CD4-positive, alpha-beta T cell treated with Interleukin-4 for 4 hours (primary cell): ENCODE measurements at regions not wholly inside any gene's neighbourhood (a gene's known extent, or its start where the extent isn't known, plus 50 kb on each side); places are given as distances from the start of the nearest gene placed in this dataset.

Experiments used
- DNase-seq: peaks from one replicate; pipeline ENCODE4 v3.0.0-alpha.2; 2020

- no peak for DNase-seq
Observed at GRCh38 chr4:152234571-152234970, 301.3 kb downstream of the FBXW7 start.

DNA sequence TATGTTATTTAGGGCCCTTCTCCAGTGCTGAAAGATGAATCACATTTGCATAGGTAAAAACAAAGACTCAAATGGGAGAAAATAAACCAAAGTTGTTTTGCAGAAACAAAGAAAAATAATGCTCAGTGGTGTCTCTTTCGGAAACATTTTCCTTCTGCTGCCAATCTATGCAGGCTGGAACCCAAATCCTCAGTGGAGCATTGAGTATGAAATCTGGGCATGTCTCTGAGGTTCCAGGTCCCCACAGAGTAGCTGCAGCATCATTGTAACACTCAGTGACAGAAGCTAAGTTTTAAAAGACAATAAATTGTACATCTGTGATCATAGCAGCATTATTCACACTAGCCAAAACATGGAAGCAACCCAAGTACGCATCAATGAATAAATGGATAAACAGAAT lies 303.6 kb downstream of the FBXW7 start:
- no peak for DNase-seq

- no peak for DNase-seq
Observed at GRCh38 chr4:152229782-152230289, 306.1 kb downstream of the FBXW7 start.

GRCh38 chr4:152225680-152226079 lies 310.2 kb downstream of the FBXW7 start:
- no peak for DNase-seq

DNA sequence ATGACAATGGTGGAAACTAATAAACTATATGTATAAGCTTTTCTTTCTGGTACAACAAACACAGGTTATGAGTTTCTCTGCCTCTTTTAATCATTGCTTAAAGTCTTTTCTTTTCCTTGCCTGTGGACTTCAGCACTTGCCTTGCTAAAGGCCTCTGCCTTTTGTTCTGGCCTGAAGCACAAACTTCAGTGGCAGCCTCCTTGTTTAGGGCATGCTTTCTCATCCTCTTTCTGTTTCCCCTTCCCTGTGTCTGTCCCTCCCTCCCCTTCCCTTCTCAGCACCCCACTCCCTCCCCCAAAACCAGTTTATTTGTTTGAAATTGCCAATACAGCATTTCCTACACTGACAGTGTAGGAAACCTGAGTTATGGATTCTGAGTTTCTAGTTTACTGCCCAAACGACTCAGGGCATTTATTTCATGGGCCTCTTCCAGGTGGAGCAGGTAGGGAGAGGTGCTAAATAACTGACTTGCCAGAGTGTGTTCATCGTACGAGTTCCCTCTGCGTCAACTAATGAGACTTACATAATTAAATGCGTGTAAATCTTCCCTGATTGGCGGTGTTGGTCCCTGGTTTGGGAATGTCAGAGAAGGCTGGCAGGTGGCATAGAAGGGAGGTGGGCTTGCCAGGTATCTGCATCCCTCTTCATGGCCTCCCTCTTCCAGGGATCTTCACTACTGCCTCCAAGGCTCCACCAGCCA lies 311.0 kb downstream of the FBXW7 start:
- no peak for DNase-seq

DNA sequence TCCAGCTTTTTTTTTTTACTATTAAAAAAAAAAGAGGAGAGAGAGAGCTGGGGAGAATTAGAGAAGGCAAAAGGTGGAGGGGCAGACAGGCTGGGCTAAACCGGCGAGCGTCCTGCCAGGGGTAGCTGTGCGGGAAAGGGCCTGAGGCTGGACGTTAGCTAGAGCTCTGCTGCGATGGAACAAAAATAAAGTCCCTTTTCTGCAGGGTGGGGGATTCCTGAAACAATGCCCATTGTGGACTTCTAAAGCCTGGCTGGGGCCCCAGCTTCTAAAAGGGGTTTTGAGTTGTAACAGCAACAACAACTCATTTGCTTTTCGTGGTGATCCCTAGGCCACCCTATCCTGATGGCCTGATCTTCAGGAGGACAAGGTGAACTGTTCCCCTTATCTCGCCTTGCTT lies 311.7 kb downstream of the FBXW7 start:
- no peak for DNase-seq

- DNase-seq = no peak
Observed at GRCh38 chr4:152223600-152223999, 312.3 kb downstream of the FBXW7 start.

DNA sequence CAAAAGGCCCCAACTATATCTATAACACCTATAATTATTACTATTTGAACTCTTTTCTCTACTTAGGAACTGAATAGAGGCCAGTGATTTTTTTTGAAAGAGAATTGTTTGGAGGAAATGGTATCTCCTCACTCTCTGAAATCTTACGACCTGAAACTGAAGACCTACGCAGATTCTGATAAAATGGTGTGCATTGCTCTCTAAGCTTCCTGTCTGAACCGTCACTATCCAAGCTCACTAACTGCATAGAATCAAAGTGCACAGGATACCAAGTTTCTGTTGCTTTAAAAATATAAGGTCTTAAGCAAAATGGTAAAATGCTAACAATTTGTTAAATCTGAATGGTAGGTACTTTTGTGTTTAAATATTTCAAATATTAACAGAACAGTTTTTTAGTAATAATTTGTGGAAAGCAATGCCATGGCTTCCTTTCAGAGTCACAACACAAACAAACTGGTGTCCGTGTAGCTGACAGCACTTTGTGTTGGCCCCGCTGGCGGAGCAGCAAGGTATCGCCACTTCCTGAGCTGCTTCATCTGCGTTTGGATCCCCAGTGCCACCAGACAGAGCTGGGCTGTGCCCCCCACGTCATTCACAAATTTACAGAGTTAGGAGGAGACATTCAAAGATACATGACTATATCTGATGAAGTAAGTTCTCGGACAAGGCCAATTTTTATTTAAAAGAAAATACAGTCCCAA lies 313.9 kb downstream of the FBXW7 start:
- DNase-seq = no peak

- no peak for DNase-seq
Observed at GRCh38 chr4:152220201-152220666, 315.7 kb downstream of the FBXW7 start.

GRCh38 chr4:152218576-152218975 lies 317.3 kb downstream of the FBXW7 start:
- no peak for DNase-seq

- DNase-seq = no peak
Observed at GRCh38 chr4:152217896-152218295, 318.0 kb downstream of the FBXW7 start.

GRCh38 chr4:152211936-152212653 lies 323.8 kb downstream of the FBXW7 start:
- DNase-seq = no peak

DNA sequence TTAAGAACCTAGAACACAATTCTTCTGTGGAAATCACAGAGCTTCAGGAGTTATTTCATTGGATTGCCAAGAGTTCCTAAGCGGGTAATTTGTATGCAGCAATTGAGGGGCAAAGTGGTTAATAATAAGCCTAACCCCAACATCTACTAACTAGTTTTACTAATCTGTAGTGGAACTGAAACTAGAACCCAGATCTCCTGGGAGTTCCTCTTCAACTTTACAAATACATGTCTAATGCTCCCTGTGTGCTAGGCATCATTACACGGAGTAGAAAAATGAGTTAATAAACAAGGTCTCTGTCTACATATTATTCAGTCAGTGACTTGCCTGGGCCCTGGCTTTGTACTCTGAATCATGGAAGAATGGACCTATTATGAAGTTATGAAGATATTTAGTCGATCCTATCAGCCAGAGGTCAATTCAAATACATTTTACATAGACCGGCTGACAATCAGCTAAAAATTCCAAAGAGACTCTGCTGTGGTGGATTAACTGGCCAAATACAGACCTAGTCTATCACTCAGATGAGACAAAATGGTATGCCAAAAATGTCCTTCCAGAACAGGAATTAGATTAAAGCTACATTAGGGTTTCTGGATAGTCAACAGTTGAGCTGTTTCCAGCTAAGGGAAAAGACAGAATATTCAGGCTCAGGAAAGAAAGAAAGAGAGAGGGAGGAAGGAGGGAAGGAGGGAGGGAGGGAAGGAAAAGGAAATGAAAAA lies 326.0 kb downstream of the FBXW7 start:
- no peak for DNase-seq

- DNase-seq = no peak
Observed at GRCh38 chr4:152207378-152207720, 328.5 kb downstream of the FBXW7 start.

- DNase-seq = no peak
Observed at GRCh38 chr4:152206646-152207377, 329.1 kb downstream of the FBXW7 start.

- DNase-seq = no peak
Observed at GRCh38 chr4:152206185-152206584, 329.7 kb downstream of the FBXW7 start.

GRCh38 chr4:152202415-152202814 lies 333.5 kb downstream of the FBXW7 start:
- DNase-seq = no peak

GRCh38 chr4:152200511-152201333 lies 335.2 kb downstream of the FBXW7 start:
- no peak for DNase-seq

- no peak for DNase-seq
Observed at GRCh38 chr4:152197211-152197610, 338.7 kb downstream of the FBXW7 start.

DNA sequence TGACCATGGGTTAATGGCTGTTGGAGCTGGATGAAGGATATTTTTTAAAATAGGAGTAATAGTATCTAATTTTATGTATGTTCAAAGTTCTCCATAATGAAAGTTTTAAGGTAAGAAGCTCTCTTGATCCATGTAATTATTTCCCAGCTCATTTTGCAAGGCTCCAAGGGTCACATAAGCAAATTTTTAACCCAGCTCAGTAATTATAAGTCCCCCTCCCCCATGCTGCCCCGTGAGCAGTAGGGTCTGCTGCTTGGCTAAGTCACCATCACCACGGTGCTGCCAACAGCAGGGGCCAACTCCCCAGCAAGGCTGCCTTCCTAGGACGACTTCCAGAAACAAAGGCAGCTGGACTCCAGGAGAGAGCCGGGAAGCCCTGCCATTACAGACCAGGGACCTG lies 340.0 kb downstream of the FBXW7 start:
- DNase-seq = no peak

GRCh38 chr4:152193059-152193458 lies 342.8 kb downstream of the FBXW7 start:
- DNase-seq = no peak
